ENCODE measurements at regions not wholly inside any gene's neighbourhood (a gene's known extent, or its start where the extent isn't known, plus 50 kb on each side); places are given as distances from the start of the nearest gene placed in this dataset.

GRCh38 chr4:116530048-116530447 is 555.3 kb downstream of the TRAM1L1 start:
- Histone ChIP-seq H3K36me3 (ENCODE audit: control insufficient read depth in 2 of 2, insufficient read depth in 1 of 2, low read length in 2 of 2) (no peaks in the 10 kb centered on the region), H3K9me3 (ENCODE audit: control insufficient read depth, insufficient read depth, low read depth, low read length) (no peaks in the 10 kb centered on the region), H3K27ac (ENCODE audit: extremely low read depth, low read depth, low read length) (no peak overlapping the region), H3K4me3 (ENCODE audit: low read depth, low read length) (no peak overlapping the region), H3K4me1 (ENCODE audit: control insufficient read depth, insufficient read depth, low read length) (no peaks in the 10 kb centered on the region)
- TF ChIP-seq MZF1 (tag by site-specific recombination; IDR thresholded peaks at IDR 0.05; ENCODE audit: borderline replicate concordance), result no peak
- no peak for TF ChIP-seq ZSCAN18 (tag by site-specific recombination; IDR thresholded peaks at IDR 0.05)
- no peak for TF ChIP-seq ZNF214 (tag by site-specific recombination; IDR thresholded peaks at IDR 0.05; ENCODE audit: borderline replicate concordance)
- no peak for TF ChIP-seq ZNF560 (tag by site-specific recombination; IDR thresholded peaks at IDR 0.05; ENCODE audit: borderline replicate concordance)
- TF ChIP-seq ZNF239 (tag by site-specific recombination; IDR thresholded peaks at IDR 0.05), result no peak
- no peak for TF ChIP-seq ZFP41 (tag by site-specific recombination; IDR thresholded peaks at IDR 0.05; ENCODE audit: borderline replicate concordance)
- TF ChIP-seq ZNF791 (tag by site-specific recombination; IDR thresholded peaks at IDR 0.05), result no peak
- no peak for TF ChIP-seq SP7 (tag by site-specific recombination; IDR thresholded peaks at IDR 0.05)
- TF ChIP-seq OSR2 (tag by site-specific recombination; IDR thresholded peaks at IDR 0.05), result no peak
- no peak for TF ChIP-seq ZEB2 (tag by site-specific recombination; IDR thresholded peaks at IDR 0.05)
- TF ChIP-seq, protein P1, sequence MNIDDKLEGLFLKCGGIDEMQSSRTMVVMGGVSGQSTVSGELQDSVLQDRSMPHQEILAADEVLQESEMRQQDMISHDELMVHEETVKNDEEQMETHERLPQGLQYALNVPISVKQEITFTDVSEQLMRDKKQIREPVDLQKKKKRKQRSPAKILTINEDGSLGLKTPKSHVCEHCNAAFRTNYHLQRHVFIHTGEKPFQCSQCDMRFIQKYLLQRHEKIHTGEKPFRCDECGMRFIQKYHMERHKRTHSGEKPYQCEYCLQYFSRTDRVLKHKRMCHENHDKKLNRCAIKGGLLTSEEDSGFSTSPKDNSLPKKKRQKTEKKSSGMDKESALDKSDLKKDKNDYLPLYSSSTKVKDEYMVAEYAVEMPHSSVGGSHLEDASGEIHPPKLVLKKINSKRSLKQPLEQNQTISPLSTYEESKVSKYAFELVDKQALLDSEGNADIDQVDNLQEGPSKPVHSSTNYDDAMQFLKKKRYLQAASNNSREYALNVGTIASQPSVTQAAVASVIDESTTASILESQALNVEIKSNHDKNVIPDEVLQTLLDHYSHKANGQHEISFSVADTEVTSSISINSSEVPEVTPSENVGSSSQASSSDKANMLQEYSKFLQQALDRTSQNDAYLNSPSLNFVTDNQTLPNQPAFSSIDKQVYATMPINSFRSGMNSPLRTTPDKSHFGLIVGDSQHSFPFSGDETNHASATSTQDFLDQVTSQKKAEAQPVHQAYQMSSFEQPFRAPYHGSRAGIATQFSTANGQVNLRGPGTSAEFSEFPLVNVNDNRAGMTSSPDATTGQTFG (tag by site-specific recombination; IDR thresholded peaks at IDR 0.05; ENCODE audit: borderline replicate concordance), result no peak
- TF ChIP-seq, protein P2, sequence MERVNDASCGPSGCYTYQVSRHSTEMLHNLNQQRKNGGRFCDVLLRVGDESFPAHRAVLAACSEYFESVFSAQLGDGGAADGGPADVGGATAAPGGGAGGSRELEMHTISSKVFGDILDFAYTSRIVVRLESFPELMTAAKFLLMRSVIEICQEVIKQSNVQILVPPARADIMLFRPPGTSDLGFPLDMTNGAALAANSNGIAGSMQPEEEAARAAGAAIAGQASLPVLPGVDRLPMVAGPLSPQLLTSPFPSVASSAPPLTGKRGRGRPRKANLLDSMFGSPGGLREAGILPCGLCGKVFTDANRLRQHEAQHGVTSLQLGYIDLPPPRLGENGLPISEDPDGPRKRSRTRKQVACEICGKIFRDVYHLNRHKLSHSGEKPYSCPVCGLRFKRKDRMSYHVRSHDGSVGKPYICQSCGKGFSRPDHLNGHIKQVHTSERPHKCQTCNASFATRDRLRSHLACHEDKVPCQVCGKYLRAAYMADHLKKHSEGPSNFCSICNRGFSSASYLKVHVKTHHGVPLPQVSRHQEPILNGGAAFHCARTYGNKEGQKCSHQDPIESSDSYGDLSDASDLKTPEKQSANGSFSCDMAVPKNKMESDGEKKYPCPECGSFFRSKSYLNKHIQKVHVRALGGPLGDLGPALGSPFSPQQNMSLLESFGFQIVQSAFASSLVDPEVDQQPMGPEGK (tag by site-specific recombination; IDR thresholded peaks at IDR 0.05), result no peak
- TF ChIP-seq ZBTB7A (tag by site-specific recombination; IDR thresholded peaks at IDR 0.05; ENCODE audit: low read depth), result no peak
- no peak for TF ChIP-seq ZNF621 (tag by site-specific recombination; IDR thresholded peaks at IDR 0.05)
- POLR2A ChIA-PET, result no interaction called here
- CTCF ChIA-PET, result no interaction called here

DNA sequence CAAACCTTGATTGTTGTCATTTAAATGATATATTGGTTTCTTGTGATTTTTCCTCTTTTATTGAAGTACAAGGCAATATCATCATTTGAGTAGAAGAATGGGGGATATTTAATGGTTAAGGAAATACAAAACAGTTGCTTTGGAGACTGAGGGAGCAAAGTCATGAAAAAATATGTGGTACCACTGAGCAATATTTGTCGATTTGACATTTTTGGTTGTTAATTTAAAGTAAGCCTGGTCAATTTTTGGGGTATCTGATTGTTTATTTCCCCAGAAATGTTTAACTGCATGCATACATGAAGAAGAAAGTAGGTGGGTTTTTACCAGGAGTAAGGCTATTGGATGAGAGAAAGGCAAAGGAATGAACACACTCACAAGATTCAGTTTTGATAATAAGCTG is 556.2 kb downstream of the TRAM1L1 start:
- POLR2A ChIA-PET, result no interaction called here
- H3K9me3 ChIP-seq (ENCODE audit: control insufficient read depth, insufficient read depth, low read depth, low read length), result no peaks in the 10 kb centered on the region
- CTCF ChIA-PET, result no interaction called here
- H3K36me3 ChIP-seq (ENCODE audit: control insufficient read depth in 2 of 2, insufficient read depth in 1 of 2, low read length in 2 of 2), result no peaks in the 10 kb centered on the region
- no peak overlapping the region for H3K27ac ChIP-seq (ENCODE audit: extremely low read depth, low read depth, low read length)
- TF ChIP-seq MYNN (tag by site-specific recombination; IDR thresholded peaks at IDR 0.05; ENCODE audit: borderline replicate concordance) (no peak), HOXD13 (CRISPR knock-in tag; IDR thresholded peaks at IDR 0.05; ENCODE audit: borderline replicate concordance) (no peak), ZNF830 (tag by site-specific recombination; IDR thresholded peaks at IDR 0.05; ENCODE audit: low read depth) (no peak), ZBTB20 (tag by site-specific recombination; IDR thresholded peaks at IDR 0.05) (no peak), ZNF214 (tag by site-specific recombination; IDR thresholded peaks at IDR 0.05; ENCODE audit: borderline replicate concordance) (no peak), ZBTB49 (tag by site-specific recombination; IDR thresholded peaks at IDR 0.05; ENCODE audit: low read depth) (no peak), GLI4 (tag by site-specific recombination; IDR thresholded peaks at IDR 0.05) (no peak), ZNF112 (tag by site-specific recombination; IDR thresholded peaks at IDR 0.05) (no peak), ZNF626 (tag by site-specific recombination; IDR thresholded peaks at IDR 0.05) (no peak)
- TF ChIP-seq, protein P2 (tag by site-specific recombination; IDR thresholded peaks at IDR 0.05), result no peak
- H3K4me1 ChIP-seq (ENCODE audit: control insufficient read depth, insufficient read depth, low read length), result no peaks in the 10 kb centered on the region
- H3K4me3 ChIP-seq (ENCODE audit: low read depth, low read length), result no peak overlapping the region
